Neuron (in vitro differentiated cells): ENCODE measurements at regions not wholly inside any gene's neighbourhood (a gene's known extent, or its start where the extent isn't known, plus 50 kb on each side); places are given as distances from the start of the nearest gene placed in this dataset.
"Not testable (repeated sequence)": the region's sequence is repeated elsewhere in the genome, so short reads cannot be mapped to it uniquely, and the experiment has no call there.

ENCODE experiments used
- H2AFZ ChIP-seq: one replicate; pipeline ENCODE4 v1.6.1; 2013; ENCODE audit warnings: low read depth, mild to moderate bottlenecking, inconsistent platforms, low read length, moderate library complexity
- H3K27me3 ChIP-seq: one replicate; pipeline ENCODE4 v1.6.1; 2013; ENCODE audit warnings: low read length; ENCODE audit not compliant: insufficient read depth
- H3K36me3 ChIP-seq: one replicate; pipeline ENCODE4 v1.6.1; 2013; ENCODE audit warnings: low read length; ENCODE audit not compliant: insufficient read depth
- H3K4me1 ChIP-seq: one replicate; pipeline ENCODE4 v1.6.1; 2013; ENCODE audit warnings: low read length; ENCODE audit not compliant: insufficient read depth
- H3K4me3 ChIP-seq: 2 replicates; pipeline ENCODE4 v1.5.1; 2013; ENCODE audit warnings: mild to moderate bottlenecking, low read length, moderate library complexity
- H3K9me3 ChIP-seq: one replicate; pipeline ENCODE4 v1.6.1; 2013; ENCODE audit warnings: low read length

GRCh38 chr7:136419740-136420139 is 442.6 kb upstream of the MTPN start:
- H3K9me3 ChIP-seq, H2AFZ ChIP-seq, H3K36me3 ChIP-seq, H3K4me1 ChIP-seq, H3K4me3 ChIP-seq, H3K27me3 ChIP-seq: not testable (repeated sequence)

GRCh38 chr7:136412952-136413351 is 435.8 kb upstream of the MTPN start:
- no peak overlapping the region for H2AFZ ChIP-seq
- H3K36me3 ChIP-seq: no peaks in the 10 kb centered on the region
- H3K4me1 ChIP-seq: no peaks in the 10 kb centered on the region
- no peak overlapping the region for H3K4me3 ChIP-seq
- no peaks in the 10 kb centered on the region for H3K27me3 ChIP-seq
- no peaks in the 10 kb centered on the region for H3K9me3 ChIP-seq

- H3K36me3 ChIP-seq: no peaks in the 10 kb centered on the region
- peak overlapping the region; percentile 8 for H2AFZ ChIP-seq
- no peaks in the 10 kb centered on the region for H3K4me1 ChIP-seq
- H3K9me3 ChIP-seq: no peaks in the 10 kb centered on the region
- H3K4me3 ChIP-seq: peak overlapping the region; percentile 9
- H3K27me3 ChIP-seq: no peaks in the 10 kb centered on the region
Measured at GRCh38 chr7:136405931-136406777, 429.0 kb upstream of the MTPN start.

GRCh38 chr7:136403591-136403990 is 426.4 kb upstream of the MTPN start:
- Histone ChIP-seq H2AFZ (no peak overlapping the region), H3K36me3 (no peaks in the 10 kb centered on the region), H3K27me3 (no peaks in the 10 kb centered on the region), H3K9me3 (no peaks in the 10 kb centered on the region), H3K4me1 (peaks cover 4% of the 10 kb centered on the region), H3K4me3 (no peak overlapping the region)

- Histone ChIP-seq H3K4me3 (no peak overlapping the region), H2AFZ (no peak overlapping the region), H3K36me3 (no peaks in the 10 kb centered on the region), H3K4me1 (peaks cover 4% of the 10 kb centered on the region), H3K27me3 (no peaks in the 10 kb centered on the region), H3K9me3 (no peaks in the 10 kb centered on the region)
Measured at GRCh38 chr7:136400877-136401276, 423.7 kb upstream of the MTPN start.

GRCh38 chr7:136399385-136399784 is 422.2 kb upstream of the MTPN start:
- Histone ChIP-seq H3K4me1 (peaks cover 4% of the 10 kb centered on the region), H3K4me3 (no peak overlapping the region), H3K9me3 (no peaks in the 10 kb centered on the region), H2AFZ (no peak overlapping the region), H3K27me3 (no peaks in the 10 kb centered on the region), H3K36me3 (no peaks in the 10 kb centered on the region)

- Histone ChIP-seq H3K27me3 (no peaks in the 10 kb centered on the region), H3K4me1 (no peaks in the 10 kb centered on the region), H3K36me3 (no peaks in the 10 kb centered on the region), H3K4me3 (no peak overlapping the region), H2AFZ (no peak overlapping the region), H3K9me3 (no peaks in the 10 kb centered on the region)
Measured at GRCh38 chr7:136392856-136393255, 415.7 kb upstream of the MTPN start.

GRCh38 chr7:136391371-136391770 is 414.2 kb upstream of the MTPN start:
- Histone ChIP-seq H3K9me3 (no peaks in the 10 kb centered on the region), H3K4me3 (no peak overlapping the region), H3K4me1 (no peaks in the 10 kb centered on the region), H3K27me3 (no peaks in the 10 kb centered on the region), H3K36me3 (no peaks in the 10 kb centered on the region), H2AFZ (no peak overlapping the region)

DNA sequence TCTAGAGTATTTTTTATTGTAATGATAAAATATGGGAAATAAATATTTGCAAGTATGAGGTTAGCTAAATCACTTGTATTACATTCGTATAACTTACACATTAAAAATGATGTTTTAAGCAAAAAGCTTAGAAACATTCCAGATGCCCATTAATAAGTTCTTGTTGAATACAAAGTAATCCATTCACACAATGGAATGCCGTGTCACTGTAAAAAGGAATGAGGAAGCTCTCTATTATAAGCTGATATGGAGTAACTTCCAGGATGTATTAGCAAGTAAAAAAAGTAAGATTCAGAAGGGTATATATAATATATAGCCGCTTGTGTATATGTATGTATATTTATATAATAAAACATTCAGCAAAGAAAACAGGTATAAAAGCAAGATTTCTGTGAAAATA is 412.8 kb upstream of the MTPN start:
- Histone ChIP-seq H3K36me3 (no peaks in the 10 kb centered on the region), H3K4me3 (no peak overlapping the region), H2AFZ (no peak overlapping the region), H3K9me3 (no peaks in the 10 kb centered on the region), H3K4me1 (no peaks in the 10 kb centered on the region), H3K27me3 (no peaks in the 10 kb centered on the region)

GRCh38 chr7:136386876-136387275 is 409.7 kb upstream of the MTPN start:
- Histone ChIP-seq H2AFZ (no peak overlapping the region), H3K27me3 (no peaks in the 10 kb centered on the region), H3K36me3 (no peaks in the 10 kb centered on the region), H3K4me3 (no peak overlapping the region), H3K9me3 (no peaks in the 10 kb centered on the region), H3K4me1 (no peaks in the 10 kb centered on the region)

DNA sequence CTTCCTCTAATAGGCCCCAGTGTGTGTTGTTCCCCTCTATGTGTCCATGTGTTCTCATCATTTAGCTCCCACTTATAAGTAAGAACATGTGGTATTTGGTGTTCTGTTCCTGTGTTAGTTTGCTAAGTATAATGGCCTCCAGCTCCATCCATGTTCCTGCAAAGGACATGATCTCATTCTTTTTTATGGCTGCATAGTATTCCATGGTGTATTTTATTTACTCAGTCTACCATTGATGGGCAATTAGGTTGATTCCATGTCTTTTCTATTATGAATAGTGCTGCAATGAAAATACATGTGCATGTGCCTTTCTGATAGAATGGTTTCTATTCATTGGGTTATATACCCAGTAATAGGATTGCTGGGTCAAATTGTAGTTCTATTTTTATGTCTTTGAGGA is 394.2 kb upstream of the MTPN start:
- not testable (repeated sequence) for H3K4me3 ChIP-seq, H3K27me3 ChIP-seq, H2AFZ ChIP-seq, H3K9me3 ChIP-seq, H3K36me3 ChIP-seq, H3K4me1 ChIP-seq

DNA sequence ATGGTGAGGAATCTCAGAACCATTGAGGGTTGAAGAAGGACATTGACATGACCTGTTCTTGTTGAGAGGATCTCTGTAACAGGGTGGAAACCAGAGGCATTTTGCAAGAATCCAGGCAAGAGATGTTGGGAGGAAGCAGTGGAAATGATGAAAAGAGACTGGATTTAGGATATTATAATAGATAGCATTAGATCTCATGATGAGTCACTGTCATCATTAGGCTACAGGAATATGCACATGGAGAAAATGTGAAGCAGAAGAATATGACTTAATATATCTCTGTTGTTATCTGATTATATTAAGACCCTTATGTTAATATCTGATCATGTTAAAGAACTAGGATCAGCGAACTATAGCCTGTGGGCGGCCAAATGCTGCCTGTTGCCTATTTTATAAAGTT is 393.0 kb upstream of the MTPN start:
- no peaks in the 10 kb centered on the region for H3K4me1 ChIP-seq
- H3K27me3 ChIP-seq: no peaks in the 10 kb centered on the region
- no peaks in the 10 kb centered on the region for H3K9me3 ChIP-seq
- H2AFZ ChIP-seq: no peak overlapping the region
- no peak overlapping the region for H3K4me3 ChIP-seq
- no peaks in the 10 kb centered on the region for H3K36me3 ChIP-seq

DNA sequence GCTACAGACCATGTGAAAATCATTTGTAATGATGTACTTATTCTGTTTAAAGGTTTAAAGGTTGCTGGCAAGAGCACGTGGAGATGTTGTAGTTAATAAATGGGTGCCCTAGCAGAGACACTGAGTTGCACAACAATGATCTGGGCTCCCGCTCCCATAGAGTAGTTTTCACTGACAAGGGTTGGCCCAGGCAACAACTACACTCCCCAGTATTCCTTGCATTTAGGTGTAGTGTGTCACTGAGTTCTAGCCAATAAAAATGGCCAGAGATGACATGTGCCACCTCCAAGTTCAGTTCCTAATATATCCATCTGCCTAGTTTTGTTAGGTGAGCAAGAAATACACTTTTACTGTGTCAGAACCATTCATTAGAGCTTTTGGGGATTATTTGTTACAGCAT is 392.1 kb upstream of the MTPN start:
- Histone ChIP-seq H2AFZ (no peak overlapping the region), H3K36me3 (no peaks in the 10 kb centered on the region), H3K9me3 (no peaks in the 10 kb centered on the region), H3K27me3 (no peaks in the 10 kb centered on the region), H3K4me3 (no peak overlapping the region), H3K4me1 (no peaks in the 10 kb centered on the region)

GRCh38 chr7:136359333-136359903 is 382.3 kb upstream of the MTPN start:
- Histone ChIP-seq H3K27me3 (peaks cover under 1% of the 10 kb centered on the region), H3K4me1 (no peaks in the 10 kb centered on the region), H3K4me3 (no peak overlapping the region), H2AFZ (no peak overlapping the region), H3K36me3 (no peaks in the 10 kb centered on the region), H3K9me3 (no peaks in the 10 kb centered on the region)
